Fibroblast of upper back skin (primary cell): ENCODE measurements at regions not wholly inside any gene's neighbourhood (a gene's known extent, or its start where the extent isn't known, plus 50 kb on each side); places are given as distances from the start of the nearest gene placed in this dataset.
"Not testable (repeated sequence)": the region's sequence is repeated elsewhere in the genome, so short reads cannot be mapped to it uniquely, and the experiment has no call there.

Experiments used
- DNase-seq: peaks from one replicate; pipeline ENCODE4 v3.0.0-alpha.2; 2013

DNA sequence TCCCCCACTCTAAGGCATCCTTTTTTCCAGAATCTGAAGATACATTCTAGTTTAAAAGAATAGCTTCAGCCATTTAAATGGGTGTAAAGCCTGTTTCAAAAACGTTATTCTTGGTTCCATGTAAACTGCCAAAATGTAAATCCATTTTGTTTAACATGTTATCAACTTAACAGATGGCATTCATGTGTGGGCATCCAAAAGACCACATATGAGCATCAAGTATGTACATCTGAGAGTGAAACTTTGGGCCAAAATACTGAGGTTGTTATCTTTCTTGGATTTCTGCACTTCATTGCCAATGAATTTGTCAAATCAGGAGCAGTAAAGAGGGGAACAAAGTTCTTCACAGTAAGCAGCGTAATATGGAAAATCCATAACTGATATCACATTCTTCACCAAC, 395.4 kb downstream of the ZNF804A start:
- DNase-seq: no peak

DNA sequence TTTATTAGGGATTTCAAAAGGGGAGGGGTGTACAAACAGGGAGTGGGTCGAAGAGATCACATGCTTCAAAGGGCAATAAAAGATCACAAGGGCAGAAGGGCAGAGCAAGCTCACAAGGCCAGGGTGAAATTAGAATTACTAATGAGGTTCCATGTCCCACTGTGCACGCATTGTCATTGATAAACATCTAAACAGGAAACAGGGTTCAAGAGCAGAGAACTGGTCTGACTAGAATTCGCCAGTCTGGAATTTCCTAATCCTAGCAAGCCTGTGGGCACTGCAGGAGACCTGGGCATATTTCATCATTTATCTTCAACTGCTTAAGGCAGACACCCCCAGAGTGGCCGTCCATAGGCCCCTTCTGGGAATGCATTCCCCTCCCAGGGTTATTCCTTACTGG, 408.2 kb downstream of the ZNF804A start:
- no peak for DNase-seq

DNA sequence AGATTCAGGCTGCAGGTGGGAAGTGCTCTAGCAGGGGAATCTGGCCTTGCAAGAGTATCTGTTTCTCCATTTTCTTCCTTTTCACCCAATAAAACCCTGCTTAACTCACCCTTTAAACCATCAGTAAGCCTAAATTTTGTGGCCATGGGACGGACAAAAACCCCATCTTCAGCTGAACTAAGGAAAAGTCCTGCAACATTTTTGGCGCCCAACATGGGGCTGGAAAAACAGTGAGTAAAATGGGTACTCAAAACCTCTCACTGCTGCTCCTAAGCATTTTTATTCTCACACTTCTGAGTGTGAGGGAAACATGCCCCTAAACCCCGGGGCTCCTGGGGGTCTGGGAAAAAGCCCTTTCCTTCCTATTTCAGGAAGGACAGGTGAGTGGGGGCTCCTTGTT, 414.3 kb downstream of the ZNF804A start:
- no peak for DNase-seq

DNA sequence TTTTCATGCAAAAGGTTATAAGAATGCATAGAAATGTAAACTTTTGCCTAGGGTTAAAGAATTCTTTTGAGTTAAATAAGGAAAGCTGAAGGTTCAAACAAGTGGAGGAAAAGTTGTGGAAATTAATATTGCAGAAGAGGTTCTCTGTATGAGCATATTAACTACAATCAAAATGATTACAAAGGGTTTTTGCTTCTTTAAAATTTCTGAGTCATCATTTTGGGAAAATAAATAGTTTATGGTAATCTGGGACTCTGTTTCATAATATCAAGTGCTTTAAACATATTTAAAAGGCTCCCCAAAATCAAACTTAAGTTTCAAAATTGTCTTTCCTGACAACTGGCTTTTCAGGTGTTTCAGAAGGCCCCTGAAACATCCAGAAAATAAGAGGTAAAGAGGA, 415.7 kb downstream of the ZNF804A start:
- no peak for DNase-seq

DNA sequence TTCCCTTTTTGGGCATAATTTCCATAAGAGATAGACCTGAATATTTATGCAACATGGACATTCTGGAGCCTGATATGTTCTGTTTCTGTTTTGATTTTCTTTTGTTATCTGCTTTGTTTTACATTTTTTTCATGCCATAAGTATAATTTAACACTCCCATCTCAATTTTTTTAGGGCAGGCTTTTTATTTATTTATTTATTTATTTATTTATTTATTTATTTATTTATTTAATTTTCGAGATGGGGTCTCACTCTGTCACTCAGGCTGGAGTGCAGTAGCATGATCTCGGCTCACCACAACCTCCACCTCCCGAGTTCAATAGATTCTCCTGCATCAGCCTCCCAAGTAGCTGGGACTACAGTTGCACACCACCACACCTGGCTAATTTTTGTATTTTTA, 427.6 kb downstream of the ZNF804A start:
- DNase-seq: not testable (repeated sequence)

DNA sequence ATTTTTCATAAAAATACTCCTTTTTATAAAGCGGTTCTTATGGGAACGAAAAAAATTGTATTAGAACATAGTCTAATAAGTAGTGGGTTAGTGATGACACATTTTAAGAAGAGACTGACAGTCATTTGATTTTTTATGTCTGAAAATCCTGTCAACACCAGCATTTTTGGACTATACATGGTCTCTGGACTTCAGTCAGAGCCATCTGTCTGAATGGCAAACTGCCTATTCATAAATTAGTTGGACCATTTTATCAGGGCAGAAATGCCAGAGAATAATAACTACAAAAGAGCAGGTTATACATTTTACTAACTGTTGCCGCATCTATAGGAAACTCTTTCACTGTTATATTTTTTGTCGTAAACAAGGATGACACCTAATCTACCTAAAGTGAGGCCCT, 437.6 kb downstream of the ZNF804A start:
- no peak for DNase-seq

DNA sequence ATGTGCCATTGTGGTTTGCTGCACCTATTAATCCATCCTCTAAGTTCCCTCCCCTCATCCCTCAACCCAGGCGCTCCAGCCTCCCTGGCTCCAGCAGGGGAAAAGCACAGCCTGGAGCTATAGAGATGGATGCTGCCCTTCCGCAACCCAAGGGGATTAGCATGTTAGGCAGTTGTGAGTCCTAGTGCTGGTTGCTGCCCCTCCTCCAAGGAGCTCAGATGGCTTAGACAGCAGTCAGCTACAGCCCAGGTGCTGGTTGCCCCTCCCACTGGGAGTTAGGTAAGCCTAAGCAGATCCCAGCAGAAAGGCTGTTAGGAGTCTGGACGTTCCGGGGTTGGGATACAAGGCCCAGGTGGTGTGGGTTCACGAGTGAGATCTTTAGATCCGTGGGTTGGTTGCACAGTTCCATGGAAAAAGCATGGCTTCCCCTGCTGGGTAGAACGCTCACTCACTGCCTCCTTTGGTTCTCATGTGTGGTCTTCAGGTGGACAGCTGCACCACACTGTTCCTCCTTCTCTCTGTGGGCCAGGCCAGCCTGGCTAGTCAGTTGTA, 446.1 kb downstream of the ZNF804A start:
- DNase-seq: no peak

DNA sequence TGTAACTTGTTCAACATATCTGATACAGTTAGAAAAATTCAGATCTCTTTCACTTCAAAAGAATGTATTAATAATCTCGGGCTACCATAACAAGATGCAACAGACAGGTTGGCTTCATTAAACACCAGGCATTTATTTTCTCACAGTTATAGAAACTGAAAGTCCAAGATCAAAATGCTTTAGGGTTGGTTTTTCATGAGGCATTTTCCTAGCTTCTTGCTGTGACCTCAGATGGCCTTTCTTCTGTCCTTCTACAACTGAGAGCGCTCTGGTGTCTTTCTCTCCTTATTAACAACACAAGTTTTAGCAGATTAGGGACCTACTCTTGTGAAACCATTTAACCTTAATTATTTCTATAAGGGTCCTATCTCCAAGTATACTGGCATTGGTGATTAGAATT, 452.5 kb downstream of the ZNF804A start:
- no peak for DNase-seq

DNA sequence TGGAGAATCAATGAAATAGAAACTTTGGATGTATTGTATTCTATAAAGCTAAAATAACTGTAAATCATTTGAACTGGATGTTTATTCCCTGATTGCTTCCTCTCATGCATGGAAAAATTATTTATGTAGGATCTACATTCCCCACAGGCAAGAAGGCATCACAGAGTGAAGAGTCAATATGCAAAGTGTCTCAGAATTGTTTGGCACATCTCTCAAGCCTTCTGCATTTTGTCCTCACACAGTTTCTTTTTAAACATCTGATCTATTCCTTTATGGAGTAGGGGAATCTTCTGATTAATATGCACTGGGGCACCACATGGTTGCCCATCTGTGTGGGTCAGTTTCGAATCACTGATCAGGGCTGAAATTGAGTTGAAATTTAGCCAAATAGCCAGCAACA, 465.4 kb downstream of the ZNF804A start:
- no peak for DNase-seq

DNA sequence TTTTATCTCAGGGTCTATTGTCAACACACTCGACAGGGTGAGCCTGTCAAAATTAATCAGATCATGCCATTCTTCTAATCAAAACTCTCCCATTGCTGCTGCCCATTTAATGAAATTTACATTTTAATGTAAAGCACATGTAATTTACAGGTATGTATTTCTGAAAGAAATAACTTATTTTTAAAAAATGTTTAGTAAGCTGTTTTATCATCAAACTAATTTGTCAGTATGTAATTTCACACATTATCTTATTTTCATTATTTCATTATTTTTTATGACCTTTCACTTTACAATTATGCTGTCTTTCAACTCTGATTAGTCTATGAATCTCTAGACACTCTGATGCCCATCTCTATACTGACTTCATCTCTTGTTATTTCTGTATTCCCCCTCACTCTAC, 467.8 kb downstream of the ZNF804A start:
- DNase-seq: no peak

DNA sequence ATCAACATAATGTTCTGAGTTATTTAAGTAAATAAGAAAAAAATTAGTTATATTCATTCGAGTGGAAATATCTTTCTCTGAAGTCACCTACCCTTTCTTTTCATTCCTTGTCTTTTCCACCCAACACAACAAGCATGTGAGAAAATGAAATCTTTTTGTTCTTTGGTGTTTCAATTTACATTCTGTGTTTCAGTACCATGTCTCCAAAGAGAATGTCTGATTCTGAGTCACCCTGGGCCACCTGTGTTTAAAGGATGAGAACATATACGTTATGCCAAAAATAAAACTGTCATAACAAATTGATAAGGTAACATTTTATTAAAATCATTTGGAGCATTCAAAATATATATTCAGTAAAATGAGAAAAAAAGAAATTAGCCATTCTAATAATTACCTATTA, 470.8 kb downstream of the ZNF804A start:
- no peak for DNase-seq

DNA sequence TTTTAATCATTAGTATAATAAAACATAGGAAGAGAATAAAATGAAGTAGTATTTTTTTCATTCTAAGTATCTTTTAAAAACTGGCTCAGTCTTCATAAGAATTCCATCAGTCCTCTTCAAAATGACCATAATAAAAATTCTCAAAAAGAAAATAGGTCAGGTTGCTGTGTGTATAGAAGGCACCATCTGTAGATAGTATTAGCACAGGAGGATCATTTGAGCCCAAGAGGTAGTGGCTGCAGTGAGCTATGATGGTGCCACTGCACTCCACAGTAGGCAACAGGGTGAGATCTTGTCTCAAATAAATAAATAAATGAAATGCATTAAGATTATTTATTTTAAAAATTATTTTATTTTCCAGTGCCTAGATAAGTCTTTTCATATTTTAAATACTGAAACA, 475.8 kb downstream of the ZNF804A start:
- DNase-seq: no peak

DNA sequence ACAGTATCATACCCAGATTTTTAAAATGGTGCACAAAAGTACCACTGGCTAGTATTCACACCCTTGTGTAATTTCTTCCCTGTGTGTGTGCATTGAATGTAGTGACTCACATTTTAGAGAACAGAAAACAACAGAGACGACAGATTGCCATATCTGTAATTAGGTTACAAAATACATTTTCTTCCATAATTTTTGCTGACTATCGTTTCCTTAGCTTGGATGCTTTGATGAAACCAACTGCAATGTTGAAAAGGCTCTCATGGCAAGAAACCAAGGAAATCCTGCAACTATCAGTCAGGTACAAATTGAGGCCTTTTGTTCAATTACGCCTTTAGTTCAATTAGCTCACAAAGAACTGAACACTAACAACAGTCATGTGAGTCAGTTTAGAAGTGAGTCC, 484.4 kb downstream of the ZNF804A start:
- DNase-seq: no peak

DNA sequence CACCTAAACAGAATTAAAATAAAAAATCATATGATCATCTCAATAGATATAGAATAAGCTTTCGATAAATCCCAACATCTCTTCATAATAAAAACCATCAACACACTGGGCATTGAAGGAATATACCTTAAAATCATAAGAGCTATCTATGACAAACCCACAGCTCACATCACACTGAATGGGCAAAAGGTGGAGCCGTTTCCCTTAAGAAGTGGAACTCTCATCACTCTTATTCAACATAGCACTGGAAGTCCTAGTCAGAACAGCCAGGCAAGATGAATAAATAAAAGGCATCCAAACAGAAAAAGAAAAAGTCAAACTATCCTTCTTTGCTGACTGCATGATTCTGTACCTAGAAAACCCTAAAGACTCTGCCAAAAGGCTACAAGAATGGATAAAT, 510.3 kb downstream of the ZNF804A start:
- no peak for DNase-seq

DNA sequence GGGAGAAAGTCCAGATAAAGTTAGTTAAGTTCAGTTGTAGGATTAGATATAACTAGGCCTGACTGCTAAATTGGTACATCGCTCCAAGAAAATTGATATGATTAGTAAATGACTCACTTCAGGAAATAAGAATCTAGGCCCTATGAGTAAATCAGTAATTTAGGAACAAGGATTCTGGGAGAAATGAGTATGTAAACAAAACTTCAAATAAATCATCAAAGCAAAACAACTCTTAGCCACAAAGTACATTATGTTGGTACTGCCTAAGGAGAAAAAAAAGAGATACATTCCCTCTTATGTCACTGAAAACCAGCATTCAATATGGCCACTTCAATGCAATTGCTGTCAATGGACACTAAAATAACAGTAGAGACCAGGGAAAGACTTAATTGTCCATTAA, 529.1 kb downstream of the ZNF804A start:
- DNase-seq: peak; percentile 10

DNA sequence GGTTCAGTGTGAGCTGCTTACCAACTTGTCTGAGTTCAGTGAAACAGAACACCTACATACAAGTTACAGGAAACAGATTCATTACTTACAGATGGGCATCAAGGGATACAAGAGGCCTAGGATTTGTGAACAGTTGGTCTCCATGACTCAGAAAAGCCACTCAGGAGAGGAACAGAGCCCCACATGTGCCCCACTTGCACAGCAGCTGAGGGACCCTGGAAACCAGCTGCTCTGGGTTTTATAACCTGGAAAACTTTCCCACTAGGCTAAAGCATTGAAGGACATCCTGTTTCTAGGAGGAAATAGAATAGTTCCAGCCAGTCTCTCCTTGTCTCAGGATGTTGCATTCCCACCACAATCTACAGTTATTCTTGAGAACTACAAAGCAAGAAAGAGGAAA, 530.0 kb downstream of the ZNF804A start:
- no peak for DNase-seq

DNA sequence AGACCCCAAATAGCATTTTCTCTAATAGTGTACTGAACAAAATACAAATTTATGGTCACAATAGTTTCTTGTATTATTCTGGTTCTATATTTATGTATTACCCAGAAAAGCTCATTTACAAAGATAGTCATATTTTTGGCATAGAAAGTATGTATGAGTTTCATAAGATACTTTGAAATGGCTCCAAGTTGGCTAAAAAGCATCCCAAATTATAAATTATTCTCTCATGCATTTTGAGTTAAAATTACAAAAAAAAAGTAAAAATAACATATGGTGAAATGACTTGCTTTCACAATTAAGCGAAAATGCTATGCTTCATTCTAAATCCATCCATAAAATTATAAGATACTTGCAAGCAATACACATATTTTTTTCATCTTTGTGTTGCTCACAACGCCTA, 530.7 kb downstream of the ZNF804A start:
- no peak for DNase-seq

DNA sequence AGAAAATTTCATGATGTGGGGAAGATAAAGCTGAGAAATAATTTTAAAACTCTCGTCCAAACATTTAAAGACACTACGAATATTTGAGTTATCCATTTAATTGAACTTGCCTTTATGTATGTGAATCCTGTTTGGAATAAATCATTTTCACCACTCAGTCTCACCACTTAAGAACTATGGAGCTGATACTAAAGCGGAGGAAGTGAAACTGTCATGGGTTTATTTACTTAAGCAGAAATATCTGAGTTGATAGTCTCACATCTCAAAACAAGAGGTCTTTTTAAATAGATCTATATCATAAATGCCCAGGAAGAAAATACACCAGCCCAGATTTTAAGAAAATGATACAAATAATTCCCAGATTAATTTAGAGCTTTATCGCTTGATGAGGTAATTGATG, 532.4 kb downstream of the ZNF804A start:
- DNase-seq: no peak

DNA sequence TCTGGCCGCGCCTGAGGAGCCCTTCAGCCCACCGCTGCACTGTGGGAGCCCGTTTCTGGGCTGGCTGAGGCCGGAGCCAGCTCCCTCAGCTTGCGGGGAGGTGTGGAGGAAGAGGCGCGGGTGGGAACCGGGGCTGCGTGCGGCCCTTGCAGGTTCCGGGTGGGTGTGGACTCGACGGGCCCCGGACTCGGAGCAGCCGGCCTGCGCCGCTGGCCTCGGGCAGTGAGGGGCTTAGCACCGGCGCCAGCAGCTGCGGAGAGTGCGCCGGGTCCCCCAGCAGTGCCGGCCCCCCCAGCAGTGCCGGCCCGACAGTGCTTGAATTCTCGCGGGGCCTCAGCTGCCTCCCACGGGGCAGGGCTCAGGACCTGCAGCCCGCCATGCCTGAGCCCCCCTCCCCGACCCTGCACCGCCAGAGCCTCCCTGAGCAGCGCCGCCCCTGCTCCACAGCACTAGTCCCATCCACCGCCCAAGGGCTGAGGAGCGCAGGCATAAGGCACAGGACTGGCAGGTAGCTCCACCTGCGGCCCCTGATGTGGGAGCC, 534.2 kb downstream of the ZNF804A start:
- no peak for DNase-seq

DNA sequence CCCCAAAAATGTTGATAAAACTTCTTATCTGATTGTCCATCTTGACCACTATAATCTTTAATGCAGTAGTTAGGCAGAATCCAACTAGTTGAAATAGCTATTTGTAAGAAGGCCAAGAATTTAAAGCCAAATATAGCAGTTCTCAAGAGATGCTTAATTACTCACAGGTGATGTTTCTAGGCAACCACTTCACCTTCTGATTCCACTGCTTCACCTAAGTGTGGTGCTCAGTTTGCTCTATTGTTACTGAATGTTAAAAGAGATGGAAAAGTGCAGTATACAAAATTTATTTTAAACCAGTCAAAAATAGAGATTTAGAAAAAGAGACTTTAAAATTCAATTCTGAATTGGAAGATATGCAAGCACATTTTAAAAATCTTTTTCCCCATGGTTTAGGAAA, 539.4 kb downstream of the ZNF804A start:
- DNase-seq: no peak

DNA sequence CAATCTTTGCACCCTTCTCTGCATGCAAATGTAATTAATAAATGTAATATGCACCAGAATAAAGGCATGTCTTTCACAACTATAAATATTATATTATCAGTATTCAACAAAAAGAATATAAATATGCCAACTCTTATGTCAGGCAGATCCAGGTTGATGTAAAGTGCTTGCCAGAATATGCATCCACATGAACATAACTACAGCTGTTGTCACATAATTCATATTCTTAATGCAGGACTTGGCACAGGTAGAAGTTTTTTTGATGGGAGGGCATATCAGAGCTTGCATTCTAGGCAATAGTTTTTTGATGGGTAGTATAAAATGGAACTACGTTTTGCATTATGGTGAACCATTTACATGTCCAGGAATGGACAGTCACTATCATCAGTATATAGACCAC, 544.3 kb downstream of the ZNF804A start:
- DNase-seq: no peak

DNA sequence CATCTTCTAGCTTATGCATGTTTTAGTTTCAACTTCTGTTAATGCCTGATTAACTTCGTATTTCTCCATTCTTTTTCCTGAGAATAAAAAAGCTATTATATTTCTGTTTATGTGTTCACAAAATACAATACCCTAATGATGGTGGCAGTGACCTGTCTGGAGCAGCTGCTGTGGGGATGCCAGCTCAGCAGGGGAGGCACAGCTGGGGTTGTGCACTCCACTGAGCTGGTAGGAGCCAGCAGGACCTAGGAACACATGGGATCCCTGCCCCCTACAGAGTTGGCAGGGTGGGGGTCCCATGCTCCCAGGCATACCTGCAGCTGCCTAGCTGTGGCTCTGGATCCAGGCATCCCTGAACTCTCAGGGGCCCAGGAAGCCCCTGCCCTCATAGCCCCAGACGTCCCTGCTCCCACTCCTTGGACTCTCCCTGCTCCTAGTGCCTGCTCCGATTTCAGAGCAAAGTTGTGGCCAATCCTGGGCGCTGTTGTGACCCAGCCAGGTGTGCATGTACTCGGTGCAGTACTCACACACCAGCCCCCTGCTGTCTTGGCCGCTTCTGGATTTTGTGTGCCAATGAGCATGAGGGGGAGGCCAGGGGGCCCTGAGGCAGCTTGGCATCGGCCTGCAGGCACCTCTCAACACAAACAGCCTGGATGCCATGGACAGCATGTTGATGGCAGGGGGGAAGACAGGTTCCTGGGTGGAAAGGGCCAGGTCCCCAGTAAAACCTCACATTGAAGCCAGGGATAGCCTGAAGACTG, 546.0 kb downstream of the ZNF804A start:
- no peak for DNase-seq

DNA sequence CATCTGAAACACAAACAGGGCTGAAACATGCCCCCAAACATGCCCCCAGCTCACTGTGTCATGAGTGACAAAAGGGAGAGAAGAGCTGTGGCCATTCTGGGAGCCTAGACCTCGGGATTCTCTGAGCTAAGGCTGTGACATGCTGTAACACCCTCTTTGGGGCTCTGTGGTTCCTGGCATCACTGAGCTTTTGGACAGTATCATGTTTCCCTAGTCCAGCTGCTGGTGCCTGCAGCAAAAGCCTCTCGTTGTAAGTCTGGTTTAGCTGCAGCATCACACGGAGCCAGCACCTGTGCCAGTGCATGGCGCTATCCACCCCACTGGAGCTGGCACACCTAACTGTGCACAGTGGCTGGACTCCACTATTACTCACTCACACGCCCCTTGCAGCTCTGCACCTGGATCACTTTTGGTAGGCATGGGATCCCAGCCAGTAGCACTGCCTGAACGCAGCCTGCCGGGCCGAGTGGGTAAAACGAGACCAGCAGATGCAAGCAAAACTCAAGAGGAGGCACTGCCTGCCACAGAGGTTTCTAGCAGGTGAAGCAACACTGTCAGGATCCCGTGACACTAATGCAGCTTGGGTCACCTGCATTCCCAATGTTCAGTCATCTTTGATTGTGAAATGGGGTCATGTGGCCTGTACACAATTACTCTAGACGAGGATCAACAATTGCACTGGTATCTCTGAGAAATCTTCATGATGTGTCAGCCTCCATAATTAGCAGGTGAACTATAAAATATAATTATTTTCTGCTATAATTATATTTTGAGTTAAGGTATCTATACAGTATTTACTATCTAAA, 547.2 kb downstream of the ZNF804A start:
- DNase-seq: no peak

DNA sequence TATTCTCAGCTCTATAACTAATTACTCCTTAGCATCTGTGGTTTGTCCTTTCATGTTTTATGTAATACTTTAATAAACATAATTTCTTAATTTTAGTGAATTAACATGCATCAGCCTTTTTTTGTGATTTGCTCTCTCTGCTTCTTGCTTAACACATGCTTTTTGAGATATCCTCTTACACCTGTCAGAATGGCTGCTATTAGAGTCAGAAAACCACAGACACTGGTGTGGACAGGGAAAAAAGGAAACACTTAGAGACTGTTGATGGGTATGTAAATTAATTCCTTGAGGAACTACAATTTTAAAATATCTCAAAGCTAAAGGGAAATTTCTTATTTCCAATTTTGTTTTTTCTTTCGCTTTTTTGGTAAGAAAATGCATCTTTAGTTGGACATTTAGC, 549.0 kb downstream of the ZNF804A start:
- no peak for DNase-seq
